KOPT-K1 (cell line): ENCODE measurements at regions not wholly inside any gene's neighbourhood (a gene's known extent, or its start where the extent isn't known, plus 50 kb on each side); places are given as distances from the start of the nearest gene placed in this dataset.

ENCODE experiments used
- H3K27ac ChIP-seq: fragments of 200-600 bp; sonication (generic); 2 replicates; pipeline ENCODE4 v1.5.1; 2016; ENCODE audit warnings: antibody characterized with exemption, mild to moderate bottlenecking, low read depth, low read length; ENCODE audit not compliant: poor library complexity, severe bottlenecking
- H3K36me3 ChIP-seq: fragments of 200-600 bp; sonication (generic); 2 replicates; pipeline ENCODE4 v1.5.1; 2017; ENCODE audit warnings: antibody characterized with exemption, mild to moderate bottlenecking, low read length, moderate library complexity; ENCODE audit not compliant: insufficient read depth
- H3K9me3 ChIP-seq: fragments of 200-600 bp; sonication (generic); 2 replicates; pipeline ENCODE4 v1.5.1; 2017; ENCODE audit warnings: antibody characterized with exemption, low read length, mild to moderate bottlenecking; ENCODE audit not compliant: insufficient read depth, poor library complexity, severe bottlenecking

DNA sequence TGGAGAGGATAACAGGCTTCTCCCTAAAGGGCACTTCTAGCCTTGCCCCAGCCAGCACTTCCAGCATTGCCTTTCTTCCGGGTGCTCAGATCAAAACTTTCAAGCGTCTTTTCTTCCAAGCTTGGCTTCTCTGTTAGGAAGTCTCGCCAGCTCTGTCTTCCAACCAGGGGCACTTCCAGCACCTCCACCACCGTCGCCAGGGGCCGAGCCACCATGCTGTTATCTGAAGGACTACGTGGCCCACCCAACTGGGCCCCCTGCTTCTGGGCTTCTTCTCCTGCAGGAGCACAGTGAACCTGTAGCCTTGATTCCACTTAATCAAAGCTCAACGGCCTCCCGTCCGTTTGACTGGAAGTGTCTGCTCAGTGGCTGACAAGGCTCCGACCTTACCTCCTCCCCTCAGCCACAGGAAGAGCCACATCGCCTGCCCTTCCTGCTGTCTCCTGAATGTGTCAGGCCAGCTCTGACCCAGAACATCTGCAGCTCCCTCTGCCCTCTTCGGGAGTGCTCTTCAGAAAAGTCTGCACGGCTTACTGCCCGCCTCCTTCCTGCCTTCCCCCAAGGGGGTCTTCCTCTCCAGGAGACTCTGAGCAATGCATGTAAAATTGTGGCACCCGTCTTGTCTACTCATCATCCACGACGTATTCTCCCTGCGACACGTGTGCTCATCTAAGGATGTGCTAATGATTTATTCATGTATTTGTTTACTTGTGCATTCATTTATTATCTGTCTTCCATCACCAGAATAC, 527.0 kb downstream of the CDH26 start:
- Histone ChIP-seq H3K9me3 (no peaks in the 10 kb centered on the region), H3K27ac (no peak overlapping the region), H3K36me3 (no peaks in the 10 kb centered on the region)

DNA sequence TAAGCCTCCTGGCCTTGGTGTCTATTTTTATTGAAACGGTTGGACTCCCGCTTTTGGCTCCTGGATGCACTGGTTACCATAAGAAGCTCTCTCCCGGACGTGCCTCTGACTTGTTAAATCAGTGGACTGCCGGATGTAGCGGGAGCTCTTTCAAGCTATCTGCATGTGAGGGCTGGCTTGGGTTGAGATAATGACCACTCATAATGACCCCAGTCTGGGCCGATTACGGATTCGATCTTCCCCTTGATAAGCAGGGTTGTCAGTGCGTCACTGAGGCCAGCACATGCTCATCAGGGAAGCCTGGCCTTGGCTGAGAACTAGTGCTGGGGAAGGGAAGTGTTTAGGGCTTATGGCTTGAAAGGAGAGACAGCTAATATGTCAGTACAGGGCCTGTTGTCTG, 528.1 kb downstream of the CDH26 start:
- Histone ChIP-seq H3K36me3 (no peaks in the 10 kb centered on the region), H3K9me3 (no peaks in the 10 kb centered on the region), H3K27ac (no peak overlapping the region)

GRCh38 chr20:60486937-60487336, 528.7 kb downstream of the CDH26 start:
- Histone ChIP-seq H3K9me3 (no peaks in the 10 kb centered on the region), H3K27ac (no peak overlapping the region), H3K36me3 (no peaks in the 10 kb centered on the region)

- H3K9me3 ChIP-seq, result no peaks in the 10 kb centered on the region
- no peaks in the 10 kb centered on the region for H3K36me3 ChIP-seq
- no peak overlapping the region for H3K27ac ChIP-seq
These were observed 532.2 kb downstream of the CDH26 start for GRCh38 chr20:60490217-60491050.

- Histone ChIP-seq H3K36me3 (no peaks in the 10 kb centered on the region), H3K9me3 (no peaks in the 10 kb centered on the region), H3K27ac (no peak overlapping the region)
These were observed 532.9 kb downstream of the CDH26 start for GRCh38 chr20:60491051-60491581.

DNA sequence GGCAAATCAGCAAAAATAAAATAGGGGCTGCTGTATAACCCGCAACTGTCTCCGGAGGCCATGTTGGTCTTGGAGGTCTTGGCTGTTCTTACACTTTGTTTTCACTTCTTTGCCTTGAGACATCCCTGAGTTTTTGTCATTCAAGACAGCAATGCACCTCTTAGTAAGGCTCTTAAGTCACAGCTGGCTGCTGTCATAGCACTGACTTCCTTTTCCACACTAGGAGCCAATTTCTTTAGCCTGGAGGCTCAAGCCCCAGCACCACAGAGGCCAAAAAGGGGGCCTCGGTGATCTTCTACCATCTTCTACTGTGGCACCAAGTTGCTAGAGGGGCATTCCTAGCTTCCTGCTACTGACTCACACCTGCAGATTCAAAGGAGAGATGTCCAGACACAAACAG, 536.3 kb downstream of the CDH26 start:
- Histone ChIP-seq H3K36me3 (no peaks in the 10 kb centered on the region), H3K27ac (no peak overlapping the region), H3K9me3 (no peaks in the 10 kb centered on the region)

- no peaks in the 10 kb centered on the region for H3K9me3 ChIP-seq
- no peak overlapping the region for H3K27ac ChIP-seq
- H3K36me3 ChIP-seq, result no peaks in the 10 kb centered on the region
These were observed 539.2 kb downstream of the CDH26 start for GRCh38 chr20:60497298-60498035.

DNA sequence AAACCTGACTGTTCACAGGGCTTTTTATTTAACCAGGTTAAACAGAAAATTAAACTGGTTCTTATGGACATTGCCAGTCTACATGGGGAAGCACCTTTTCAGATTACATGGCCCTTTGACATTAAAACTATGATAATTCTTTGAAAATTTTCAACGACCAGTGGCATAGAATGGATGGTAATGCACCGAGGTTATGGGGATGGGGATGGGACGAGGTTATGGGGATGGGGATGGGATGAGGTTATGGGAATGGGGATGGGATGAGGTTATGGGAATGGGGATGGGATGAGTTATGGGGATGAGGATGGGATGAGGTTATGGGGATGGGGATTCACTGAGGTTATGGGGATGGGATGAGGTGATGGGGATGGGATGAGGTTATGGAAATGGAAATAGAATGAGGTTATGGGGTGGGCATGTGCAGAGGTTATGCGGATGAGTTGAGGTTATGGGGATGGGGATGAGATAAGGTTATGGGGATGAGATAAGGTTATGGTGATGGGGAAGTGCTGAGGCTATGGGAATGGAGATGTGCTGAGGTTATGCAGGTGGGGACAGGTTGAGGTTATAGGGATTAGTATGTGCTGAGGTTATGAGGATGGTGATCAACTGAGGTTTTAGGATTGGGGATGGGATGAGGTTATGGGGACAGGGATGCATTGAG, 541.9 kb downstream of the CDH26 start:
- no peaks in the 10 kb centered on the region for H3K36me3 ChIP-seq
- H3K27ac ChIP-seq, result no peak overlapping the region
- no peaks in the 10 kb centered on the region for H3K9me3 ChIP-seq

- Histone ChIP-seq H3K27ac (no peak overlapping the region), H3K36me3 (no peaks in the 10 kb centered on the region), H3K9me3 (no peaks in the 10 kb centered on the region)
These were observed 542.8 kb downstream of the CDH26 start for GRCh38 chr20:60501048-60501447.

DNA sequence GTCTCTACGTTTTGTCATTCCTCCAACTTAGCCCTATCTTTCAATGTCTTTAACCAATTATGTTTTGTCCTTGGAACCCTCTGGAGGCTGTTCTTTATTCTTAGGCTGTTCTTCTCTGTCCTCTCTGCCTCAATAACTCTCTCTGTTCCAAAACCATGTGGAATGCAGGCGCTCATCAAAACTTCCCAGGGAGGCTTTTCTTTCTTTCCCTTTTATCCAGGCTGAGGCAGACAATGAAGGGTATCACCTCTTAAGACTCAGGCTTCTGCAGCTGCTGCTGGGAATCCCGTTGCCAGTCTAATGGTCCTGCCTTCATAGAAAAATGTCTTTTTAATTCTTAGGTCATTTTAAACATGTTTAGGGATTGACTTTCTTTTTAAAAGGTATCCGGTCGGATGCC, 544.7 kb downstream of the CDH26 start:
- Histone ChIP-seq H3K36me3 (no peaks in the 10 kb centered on the region), H3K27ac (no peak overlapping the region), H3K9me3 (no peaks in the 10 kb centered on the region)

GRCh38 chr20:60505423-60505822, 547.2 kb downstream of the CDH26 start:
- Histone ChIP-seq H3K36me3 (no peaks in the 10 kb centered on the region), H3K27ac (no peak overlapping the region), H3K9me3 (no peaks in the 10 kb centered on the region)

GRCh38 chr20:60506061-60506460, 547.8 kb downstream of the CDH26 start:
- Histone ChIP-seq H3K36me3 (no peaks in the 10 kb centered on the region), H3K27ac (no peak overlapping the region), H3K9me3 (no peaks in the 10 kb centered on the region)

GRCh38 chr20:60507087-60507694, 549.0 kb downstream of the CDH26 start:
- Histone ChIP-seq H3K36me3 (no peaks in the 10 kb centered on the region), H3K9me3 (no peaks in the 10 kb centered on the region), H3K27ac (no peak overlapping the region)

GRCh38 chr20:60509407-60509806, 551.2 kb downstream of the CDH26 start:
- no peaks in the 10 kb centered on the region for H3K36me3 ChIP-seq
- no peaks in the 10 kb centered on the region for H3K9me3 ChIP-seq
- H3K27ac ChIP-seq, result no peak overlapping the region
